ENCODE measurements at regions not wholly inside any gene's neighbourhood (a gene's known extent, or its start where the extent isn't known, plus 50 kb on each side); places are given as distances from the start of the nearest gene placed in this dataset.

- H3K4me2 ChIP-seq (ENCODE audit: low read length) = no peak overlapping the region
- H3K4me1 ChIP-seq (ENCODE audit: insufficient read depth, low read length, severe bottlenecking) = no peaks in the 10 kb centered on the region
- no peaks in the 10 kb centered on the region for H3K9me3 ChIP-seq (ENCODE audit: low read length)
- H3K27ac ChIP-seq (ENCODE audit: low read depth, low read length, poor library complexity, severe bottlenecking) = no peak overlapping the region
- no peak overlapping the region for H2AFZ ChIP-seq (ENCODE audit: low read length)
- H3K27me3 ChIP-seq (ENCODE audit: insufficient read depth, low read length) = peaks cover 11% of the 10 kb centered on the region
- H4K20me1 ChIP-seq (ENCODE audit: insufficient read depth, low read length) = no peaks in the 10 kb centered on the region
- H3K36me3 ChIP-seq (ENCODE audit: insufficient read depth, low read length) = no peaks in the 10 kb centered on the region
- no peaks in the 10 kb centered on the region for H3K9me2 ChIP-seq (ENCODE audit: low read depth, low read length)
- TF ChIP-seq EZH2 (IDR thresholded peaks at IDR 0.05; ENCODE audit: borderline replicate concordance, low read length) (no peak), CTCF (IDR thresholded peaks at IDR 0.05; ENCODE audit: low read length) (no peak)
- no peak overlapping the region for H3K4me3 ChIP-seq (ENCODE audit: low read depth, low read length, poor library complexity, severe bottlenecking)
- H3K79me2 ChIP-seq (ENCODE audit: insufficient read depth, low read length) = no peaks in the 10 kb centered on the region
- no peak overlapping the region for H3K9ac ChIP-seq (ENCODE audit: low read length)
- H3F3A ChIP-seq (ENCODE audit: insufficient read depth, low read length) = no peaks in the 10 kb centered on the region
Measured at GRCh38 chr15:69600556-69601085, 148.0 kb downstream of the RPLP1 start.

GRCh38 chr15:69601711-69602504, 149.3 kb downstream of the RPLP1 start:
- H2AFZ ChIP-seq (ENCODE audit: low read length) = no peak overlapping the region
- no peaks in the 10 kb centered on the region for H4K20me1 ChIP-seq (ENCODE audit: insufficient read depth, low read length)
- no peak overlapping the region for H3K4me2 ChIP-seq (ENCODE audit: low read length)
- H3K4me3 ChIP-seq (ENCODE audit: low read depth, low read length, poor library complexity, severe bottlenecking) = no peak overlapping the region
- peaks cover 12% of the 10 kb centered on the region for H3K27me3 ChIP-seq (ENCODE audit: insufficient read depth, low read length)
- H3K9me2 ChIP-seq (ENCODE audit: low read depth, low read length) = no peaks in the 10 kb centered on the region
- H3K9me3 ChIP-seq (ENCODE audit: low read length) = no peaks in the 10 kb centered on the region
- H3K9ac ChIP-seq (ENCODE audit: low read length) = no peak overlapping the region
- no peak overlapping the region for H3K27ac ChIP-seq (ENCODE audit: low read depth, low read length, poor library complexity, severe bottlenecking)
- H3K36me3 ChIP-seq (ENCODE audit: insufficient read depth, low read length) = no peaks in the 10 kb centered on the region
- TF ChIP-seq CTCF (IDR thresholded peaks at IDR 0.05; ENCODE audit: low read length) (no peak), EZH2 (IDR thresholded peaks at IDR 0.05; ENCODE audit: borderline replicate concordance, low read length) (no peak)
- no peaks in the 10 kb centered on the region for H3K4me1 ChIP-seq (ENCODE audit: insufficient read depth, low read length, severe bottlenecking)
- H3K79me2 ChIP-seq (ENCODE audit: insufficient read depth, low read length) = no peaks in the 10 kb centered on the region
- H3F3A ChIP-seq (ENCODE audit: insufficient read depth, low read length) = no peaks in the 10 kb centered on the region

- Histone ChIP-seq H4K20me1 (ENCODE audit: insufficient read depth, low read length) (no peaks in the 10 kb centered on the region), H3K9ac (ENCODE audit: low read length) (no peak overlapping the region), H3K9me2 (ENCODE audit: low read depth, low read length) (no peaks in the 10 kb centered on the region), H3K4me2 (ENCODE audit: low read length) (no peak overlapping the region), H3F3A (ENCODE audit: insufficient read depth, low read length) (no peaks in the 10 kb centered on the region), H2AFZ (ENCODE audit: low read length) (no peak overlapping the region), H3K27me3 (ENCODE audit: insufficient read depth, low read length) (peaks cover 19% of the 10 kb centered on the region), H3K4me1 (ENCODE audit: insufficient read depth, low read length, severe bottlenecking) (no peaks in the 10 kb centered on the region), H3K9me3 (ENCODE audit: low read length) (no peaks in the 10 kb centered on the region), H3K27ac (ENCODE audit: low read depth, low read length, poor library complexity, severe bottlenecking) (no peak overlapping the region), H3K79me2 (ENCODE audit: insufficient read depth, low read length) (no peaks in the 10 kb centered on the region), H3K36me3 (ENCODE audit: insufficient read depth, low read length) (no peaks in the 10 kb centered on the region), H3K4me3 (ENCODE audit: low read depth, low read length, poor library complexity, severe bottlenecking) (no peak overlapping the region)
- TF ChIP-seq CTCF (IDR thresholded peaks at IDR 0.05; ENCODE audit: low read length) (no peak), EZH2 (IDR thresholded peaks at IDR 0.05; ENCODE audit: borderline replicate concordance, low read length) (no peak)
Measured at GRCh38 chr15:69602921-69603320, 150.3 kb downstream of the RPLP1 start.
